ENCODE measurements at regions not wholly inside any gene's neighbourhood (a gene's known extent, or its start where the extent isn't known, plus 50 kb on each side); places are given as distances from the start of the nearest gene placed in this dataset.

GRCh38 chr18:989425-989824 is 84.8 kb downstream of the ADCYAP1 start:
- no peak for DNase-seq (ENCODE audit: low spot score)
- in situ Hi-C loops (cut with MboI; ENCODE audit: low sequenced_read_pairs, unreplicated experiment), result no loop called here
- no peak for TF ChIP-seq CTCF (IDR thresholded peaks at IDR 0.05; ENCODE audit: borderline replicate concordance, control extremely low read depth, extremely low read depth, insufficient read depth, missing control alignments)

DNA sequence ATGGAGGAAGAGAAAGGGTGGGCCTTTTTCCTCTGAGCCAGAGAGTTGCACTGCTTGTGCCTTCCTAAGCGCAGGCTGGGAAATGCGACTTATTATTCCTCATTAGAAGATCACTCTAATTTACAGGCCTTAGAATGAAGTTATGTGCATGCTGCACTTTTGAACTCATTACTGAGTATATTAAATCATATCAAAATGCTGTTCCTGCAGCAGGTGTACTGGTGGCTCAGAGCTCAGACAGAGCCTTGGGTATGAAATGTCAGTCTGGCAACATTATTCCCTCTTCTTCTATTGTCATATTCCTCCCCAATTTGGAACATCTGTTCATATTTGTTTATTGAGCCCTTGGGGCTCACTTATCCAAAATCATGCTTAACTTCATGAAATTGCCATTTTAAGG is 85.5 kb downstream of the ADCYAP1 start:
- no peak for TF ChIP-seq CTCF (IDR thresholded peaks at IDR 0.05; ENCODE audit: borderline replicate concordance, control extremely low read depth, extremely low read depth, insufficient read depth, missing control alignments)
- in situ Hi-C loops (cut with MboI; ENCODE audit: low sequenced_read_pairs, unreplicated experiment), result no loop called here
- no peak for DNase-seq (ENCODE audit: low spot score)

- in situ Hi-C loops (cut with MboI; ENCODE audit: low sequenced_read_pairs, unreplicated experiment), result no loop called here
- TF ChIP-seq CTCF (IDR thresholded peaks at IDR 0.05; ENCODE audit: borderline replicate concordance, control extremely low read depth, extremely low read depth, insufficient read depth, missing control alignments), result no peak
- DNase-seq (ENCODE audit: low spot score), result no peak
Measured at GRCh38 chr18:991441-991840, 86.8 kb downstream of the ADCYAP1 start.

- in situ Hi-C loops (cut with MboI; ENCODE audit: low sequenced_read_pairs, unreplicated experiment), result no loop called here
- TF ChIP-seq CTCF (IDR thresholded peaks at IDR 0.05; ENCODE audit: borderline replicate concordance, control extremely low read depth, extremely low read depth, insufficient read depth, missing control alignments), result no peak
- DNase-seq (ENCODE audit: low spot score), result no peak
Measured at GRCh38 chr18:993560-993959, 88.9 kb downstream of the ADCYAP1 start.

DNA sequence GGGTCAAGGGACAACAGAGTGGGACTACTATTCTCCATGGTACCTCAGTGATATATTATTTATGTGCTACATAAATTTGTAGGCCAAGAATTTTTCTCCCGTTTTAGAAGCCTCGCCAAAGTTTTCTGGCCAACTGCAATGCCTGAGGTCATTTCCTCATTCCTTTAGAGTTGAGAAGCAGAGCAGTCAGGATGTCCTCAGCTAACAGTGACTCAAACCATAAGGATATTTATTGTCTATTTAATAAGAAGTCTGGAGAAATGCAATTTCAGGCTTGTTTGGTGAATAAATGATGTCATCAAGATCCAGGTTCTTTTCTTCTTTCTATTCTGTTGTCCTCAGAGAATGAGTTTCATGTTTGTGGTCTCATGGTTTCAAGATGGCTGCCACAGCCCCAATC is 91.0 kb downstream of the ADCYAP1 start:
- in situ Hi-C loops (cut with MboI; ENCODE audit: low sequenced_read_pairs, unreplicated experiment), result no loop called here
- no peak for DNase-seq (ENCODE audit: low spot score)
- TF ChIP-seq CTCF (IDR thresholded peaks at IDR 0.05; ENCODE audit: borderline replicate concordance, control extremely low read depth, extremely low read depth, insufficient read depth, missing control alignments), result no peak

- DNase-seq (ENCODE audit: low spot score), result no peak
- in situ Hi-C loops (cut with MboI; ENCODE audit: low sequenced_read_pairs, unreplicated experiment), result no loop called here
- no peak for TF ChIP-seq CTCF (IDR thresholded peaks at IDR 0.05; ENCODE audit: borderline replicate concordance, control extremely low read depth, extremely low read depth, insufficient read depth, missing control alignments)
Measured at GRCh38 chr18:997499-997898, 92.8 kb downstream of the ADCYAP1 start.

DNA sequence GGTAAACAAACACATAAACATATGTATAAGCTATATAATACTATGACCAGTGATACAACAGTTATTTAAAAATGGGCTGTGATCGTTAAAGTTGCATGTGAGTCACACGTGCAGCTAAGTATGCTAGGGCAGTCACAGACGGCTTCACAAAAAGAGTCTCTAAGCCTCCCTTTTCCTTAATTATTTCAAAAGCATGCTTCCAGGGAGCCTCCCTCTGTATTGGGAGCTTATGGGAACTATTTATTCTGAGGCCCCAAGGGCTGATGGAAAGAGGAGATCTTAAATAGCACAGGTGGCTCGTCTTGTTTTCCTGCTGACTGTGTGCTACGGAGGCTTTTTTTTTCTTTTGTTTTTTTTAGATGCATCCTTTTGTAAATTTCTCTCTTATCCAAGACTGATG is 94.3 kb downstream of the ADCYAP1 start:
- TF ChIP-seq CTCF (IDR thresholded peaks at IDR 0.05; ENCODE audit: borderline replicate concordance, control extremely low read depth, extremely low read depth, insufficient read depth, missing control alignments), result no peak
- no peak for DNase-seq (ENCODE audit: low spot score)
- in situ Hi-C loops (cut with MboI; ENCODE audit: low sequenced_read_pairs, unreplicated experiment), result no loop called here
